ENCODE measurements at regions not wholly inside any gene's neighbourhood (a gene's known extent, or its start where the extent isn't known, plus 50 kb on each side); places are given as distances from the start of the nearest gene placed in this dataset.

GRCh38 chr1:29784276-29785136, 548.2 kb downstream of the PTPRU start:
- TF ChIP-seq YY1 (IDR thresholded peaks at IDR 0.05; ENCODE audit: insufficient read depth, insufficient read length) (no peak), ZNF274 (IDR thresholded peaks at IDR 0.05; ENCODE audit: low read depth, low read length) (no peak)

Measured in NT2/D1 (cell line).